ENCODE measurements at regions not wholly inside any gene's neighbourhood (a gene's known extent, or its start where the extent isn't known, plus 50 kb on each side); places are given as distances from the start of the nearest gene placed in this dataset.

DNA sequence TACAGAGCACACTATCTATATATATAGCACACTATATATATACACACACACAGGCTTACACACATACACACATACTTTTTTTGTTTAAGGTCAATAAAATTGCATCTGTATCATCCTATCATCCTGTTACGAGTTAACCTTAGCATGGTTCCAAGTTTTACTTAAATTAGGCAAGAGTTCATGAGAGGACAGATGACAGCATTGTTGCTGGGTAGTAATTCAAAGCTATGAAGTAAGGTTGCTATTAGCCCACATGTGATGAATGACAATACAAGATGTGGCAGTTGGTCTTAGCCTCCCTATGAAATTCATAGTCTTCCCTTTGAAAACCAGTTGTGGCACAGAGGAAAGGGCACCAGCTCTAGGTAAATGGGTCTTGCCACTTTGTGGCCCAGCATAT lies 438.1 kb downstream of the ACTL7B start:
- TF ChIP-seq, protein P1, sequence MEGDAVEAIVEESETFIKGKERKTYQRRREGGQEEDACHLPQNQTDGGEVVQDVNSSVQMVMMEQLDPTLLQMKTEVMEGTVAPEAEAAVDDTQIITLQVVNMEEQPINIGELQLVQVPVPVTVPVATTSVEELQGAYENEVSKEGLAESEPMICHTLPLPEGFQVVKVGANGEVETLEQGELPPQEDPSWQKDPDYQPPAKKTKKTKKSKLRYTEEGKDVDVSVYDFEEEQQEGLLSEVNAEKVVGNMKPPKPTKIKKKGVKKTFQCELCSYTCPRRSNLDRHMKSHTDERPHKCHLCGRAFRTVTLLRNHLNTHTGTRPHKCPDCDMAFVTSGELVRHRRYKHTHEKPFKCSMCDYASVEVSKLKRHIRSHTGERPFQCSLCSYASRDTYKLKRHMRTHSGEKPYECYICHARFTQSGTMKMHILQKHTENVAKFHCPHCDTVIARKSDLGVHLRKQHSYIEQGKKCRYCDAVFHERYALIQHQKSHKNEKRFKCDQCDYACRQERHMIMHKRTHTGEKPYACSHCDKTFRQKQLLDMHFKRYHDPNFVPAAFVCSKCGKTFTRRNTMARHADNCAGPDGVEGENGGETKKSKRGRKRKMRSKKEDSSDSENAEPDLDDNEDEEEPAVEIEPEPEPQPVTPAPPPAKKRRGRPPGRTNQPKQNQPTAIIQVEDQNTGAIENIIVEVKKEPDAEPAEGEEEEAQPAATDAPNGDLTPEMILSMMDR (IDR thresholded peaks at IDR 0.05 in 2 of 3, conservative IDR thresholded peaks at IDR 0.05 in 1 of 3; ENCODE audit: borderline replicate concordance in 1 of 3, insufficient read depth in 1 of 3, low read depth in 2 of 3, low read length in 2 of 3), result no peak
- no peak for TF ChIP-seq POLR2A (IDR thresholded peaks at IDR 0.05; ENCODE audit: borderline replicate concordance, extremely low read depth, insufficient read depth, insufficient read length)

Data from HCT116 (cell line).